Astrocyte of the cerebellum (primary cell): ENCODE measurements at regions not wholly inside any gene's neighbourhood (a gene's known extent, or its start where the extent isn't known, plus 50 kb on each side); places are given as distances from the start of the nearest gene placed in this dataset.

Experiments
- DNase-seq: peaks from one replicate; pipeline ENCODE4 v3.0.0-alpha.2; 2011; ENCODE audit warnings: low read depth
- H3K4me3 ChIP-seq: 2 replicates; pipeline ENCODE4 v1.5.1; 2011; ENCODE audit warnings: mild to moderate bottlenecking, low read depth, low read length, moderate library complexity
- in situ Hi-C: cut with HindIII; loops from 2 replicates; pipeline ENCODE4 v1.10.0; 2017; ENCODE audit warnings: low sequenced_read_pairs
- TF ChIP-seq, protein P1 (sequence below): IDR thresholded peaks from 2 replicates; pipeline ENCODE4 v1.5.1; 2012; ENCODE audit warnings: low read length, low read depth, moderate library complexity, mild to moderate bottlenecking; ENCODE audit errors: missing control alignments

DNA sequence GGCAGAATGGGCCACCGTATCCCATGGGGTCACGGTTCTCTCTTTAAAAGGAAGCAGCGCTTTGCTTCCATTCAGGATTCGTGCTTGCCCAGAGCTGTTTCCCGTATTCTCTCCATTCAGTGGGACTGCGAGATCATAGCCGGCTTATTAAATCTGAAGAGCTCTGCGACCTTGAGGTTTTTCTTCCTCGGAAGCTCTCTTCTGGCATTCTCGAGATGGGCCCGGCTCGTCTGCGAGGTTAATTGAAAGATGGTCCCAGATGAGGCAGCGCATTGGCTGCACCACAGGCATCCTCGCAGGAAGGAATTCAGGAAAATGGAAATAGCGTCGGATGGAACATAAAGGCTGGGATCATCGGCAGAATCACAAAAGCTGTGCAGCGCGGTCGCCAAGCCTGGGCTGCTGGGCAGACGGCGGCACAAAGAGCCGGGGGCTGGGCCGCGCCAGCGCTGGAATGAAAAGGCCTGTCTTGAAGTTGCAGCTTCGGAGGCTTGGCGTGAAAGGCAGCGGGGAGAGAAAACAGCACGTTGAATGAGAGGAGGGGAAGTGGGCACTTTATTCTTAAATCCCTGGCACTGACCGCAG lies 236.2 kb downstream of the IRX2 start:
- in situ Hi-C loops: no loop called here
- no peak for DNase-seq
- TF ChIP-seq, protein P1, sequence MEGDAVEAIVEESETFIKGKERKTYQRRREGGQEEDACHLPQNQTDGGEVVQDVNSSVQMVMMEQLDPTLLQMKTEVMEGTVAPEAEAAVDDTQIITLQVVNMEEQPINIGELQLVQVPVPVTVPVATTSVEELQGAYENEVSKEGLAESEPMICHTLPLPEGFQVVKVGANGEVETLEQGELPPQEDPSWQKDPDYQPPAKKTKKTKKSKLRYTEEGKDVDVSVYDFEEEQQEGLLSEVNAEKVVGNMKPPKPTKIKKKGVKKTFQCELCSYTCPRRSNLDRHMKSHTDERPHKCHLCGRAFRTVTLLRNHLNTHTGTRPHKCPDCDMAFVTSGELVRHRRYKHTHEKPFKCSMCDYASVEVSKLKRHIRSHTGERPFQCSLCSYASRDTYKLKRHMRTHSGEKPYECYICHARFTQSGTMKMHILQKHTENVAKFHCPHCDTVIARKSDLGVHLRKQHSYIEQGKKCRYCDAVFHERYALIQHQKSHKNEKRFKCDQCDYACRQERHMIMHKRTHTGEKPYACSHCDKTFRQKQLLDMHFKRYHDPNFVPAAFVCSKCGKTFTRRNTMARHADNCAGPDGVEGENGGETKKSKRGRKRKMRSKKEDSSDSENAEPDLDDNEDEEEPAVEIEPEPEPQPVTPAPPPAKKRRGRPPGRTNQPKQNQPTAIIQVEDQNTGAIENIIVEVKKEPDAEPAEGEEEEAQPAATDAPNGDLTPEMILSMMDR: no peak
- no peak overlapping the region for H3K4me3 ChIP-seq

DNA sequence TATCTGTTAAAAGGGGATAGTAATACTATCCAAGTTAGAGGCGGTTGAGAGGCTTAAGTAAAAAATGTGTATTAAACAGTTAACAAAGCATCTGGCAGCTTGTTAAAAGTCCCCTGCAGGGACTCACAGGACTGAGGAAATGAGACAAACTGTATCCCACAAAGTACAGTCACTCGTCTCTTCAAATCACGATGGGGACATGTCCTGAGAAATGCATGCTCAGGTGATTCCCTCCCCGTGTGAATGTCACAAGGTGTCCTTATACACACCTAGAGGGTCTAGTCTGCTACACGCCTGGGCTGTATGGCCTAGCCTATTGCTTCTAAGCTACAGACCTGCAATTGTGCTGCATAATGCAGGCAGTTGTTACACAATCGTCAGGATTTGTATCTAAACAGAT lies 237.0 kb downstream of the IRX2 start:
- TF ChIP-seq, protein P1: no peak
- in situ Hi-C loops: no loop called here
- no peak overlapping the region for H3K4me3 ChIP-seq
- no peak for DNase-seq

DNA sequence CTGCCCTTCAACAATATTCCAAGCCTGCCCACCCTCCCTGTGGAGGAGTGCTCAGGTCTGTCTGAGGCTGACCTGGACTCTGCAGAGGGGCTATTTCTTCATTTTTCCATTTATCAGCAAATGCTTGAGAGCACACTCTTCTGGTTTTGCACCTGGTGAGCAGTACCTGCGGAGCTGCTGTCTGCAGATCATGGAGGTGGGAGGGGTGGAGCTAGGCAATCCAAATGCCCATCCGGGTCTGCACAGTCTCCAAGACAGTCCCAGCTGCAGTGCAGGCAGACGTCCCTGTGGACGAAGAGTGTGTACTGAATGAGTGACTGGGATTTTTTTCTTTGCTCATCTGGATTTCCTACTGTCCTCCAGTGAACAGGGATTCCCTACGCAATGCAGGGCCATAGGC lies 239.8 kb downstream of the IRX2 start:
- TF ChIP-seq, protein P1: no peak
- in situ Hi-C loops: no loop called here
- no peak overlapping the region for H3K4me3 ChIP-seq
- no peak for DNase-seq

- TF ChIP-seq, protein P1: no peak
- no peak for DNase-seq
Measured at GRCh38 chr5:2511126-2511525, 240.4 kb downstream of the IRX2 start.

DNA sequence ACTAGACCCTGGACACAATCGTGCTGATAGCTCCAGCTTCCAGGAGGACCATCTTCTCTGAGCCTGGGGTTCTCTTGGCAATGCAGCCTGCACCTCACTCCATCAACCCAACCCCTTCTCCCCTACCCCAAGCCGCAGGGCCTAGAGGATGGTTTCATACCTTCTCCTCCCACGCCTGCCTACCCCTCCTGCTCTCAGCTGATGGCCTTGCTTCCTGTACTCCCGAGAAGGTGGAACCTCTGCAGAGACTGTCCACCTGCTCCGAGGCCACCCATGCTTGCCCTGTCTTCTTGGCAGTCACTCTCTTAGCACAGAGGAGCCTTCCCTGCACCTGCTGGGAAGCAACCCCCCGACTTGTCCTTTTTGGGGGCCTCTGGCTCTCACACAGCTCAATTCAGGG lies 241.9 kb downstream of the IRX2 start:
- in situ Hi-C loops: no loop called here
- TF ChIP-seq, protein P1: no peak
- no peak overlapping the region for H3K4me3 ChIP-seq
- no peak for DNase-seq

More at GRCh38 chr5:2511126-2511525, 240.4 kb downstream of the IRX2 start:
- no peak overlapping the region for H3K4me3 ChIP-seq
- in situ Hi-C loops: no loop called here

- in situ Hi-C loops: no loop called here
- DNase-seq: no peak
- TF ChIP-seq, protein P1: no peak
- H3K4me3 ChIP-seq: no peak overlapping the region
Measured at GRCh38 chr5:2508514-2508913, 243.0 kb downstream of the IRX2 start.

DNA sequence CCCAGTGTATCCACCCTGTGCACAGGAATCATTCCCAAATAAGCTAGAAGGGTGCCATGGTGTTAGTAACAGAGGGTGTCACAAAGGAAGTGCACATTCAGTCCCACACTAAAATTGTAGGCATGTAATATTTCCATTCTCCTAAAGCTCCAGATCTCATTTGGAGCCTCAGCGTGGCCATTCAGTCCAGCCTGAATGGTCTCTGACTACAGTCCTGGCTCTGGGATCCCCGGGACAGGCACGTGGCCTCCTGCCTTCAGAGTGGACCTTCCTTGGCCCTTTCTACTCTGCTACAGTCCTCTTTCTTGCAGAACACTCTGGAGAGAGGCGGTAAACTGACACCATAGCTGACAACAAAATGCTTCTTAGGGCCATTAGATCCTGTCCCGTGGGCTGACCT lies 243.9 kb downstream of the IRX2 start:
- DNase-seq: no peak
- in situ Hi-C loops: no loop called here
- TF ChIP-seq, protein P1: no peak
- no peak overlapping the region for H3K4me3 ChIP-seq
